RWPE2 (cell line): ENCODE measurements at regions not wholly inside any gene's neighbourhood (a gene's known extent, or its start where the extent isn't known, plus 50 kb on each side); places are given as distances from the start of the nearest gene placed in this dataset.

Experiments
- ATAC-seq: fragments of 200-7000 bp; cut with Tn5 transposase; 3 replicates; pipeline ENCODE4 v1.9.1; 2021; ENCODE audit warnings: low read depth
- DNase-seq: peaks from one replicate; pipeline ENCODE4 v3.0.0-alpha.2; 2020; ENCODE audit warnings: low spot score
- H3K27ac ChIP-seq: fragments of 450-650 bp; 2 replicates; pipeline ENCODE4 v1.5.1; 2017; ENCODE audit warnings: mild to moderate bottlenecking; ENCODE audit not compliant: poor library complexity, severe bottlenecking
- H3K27me3 ChIP-seq: fragments of 250-450 bp; sonication (Bioruptor Pico); 2 replicates; pipeline ENCODE4 v1.5.1; 2021; ENCODE audit warnings: mild to moderate bottlenecking, moderate library complexity; ENCODE audit not compliant: insufficient read depth, poor library complexity, severe bottlenecking
- H3K36me3 ChIP-seq: fragments of 250-450 bp; sonication (Bioruptor Pico); 2 replicates; pipeline ENCODE4 v1.5.1; 2020; ENCODE audit warnings: low read depth, mild to moderate bottlenecking, moderate library complexity
- H3K4me1 ChIP-seq: fragments of 250-450 bp; sonication (Bioruptor Pico); 2 replicates; pipeline ENCODE4 v1.5.1; 2021; ENCODE audit warnings: mild to moderate bottlenecking, moderate library complexity; ENCODE audit not compliant: insufficient read depth, poor library complexity, severe bottlenecking
- H3K4me3 ChIP-seq: fragments of 250-450 bp; sonication (Bioruptor Pico); 2 replicates; pipeline ENCODE4 v1.5.1; 2021; ENCODE audit warnings: mild to moderate bottlenecking, moderate library complexity; ENCODE audit not compliant: severe bottlenecking
- H3K9me3 ChIP-seq: fragments of 250-450 bp; sonication (Bioruptor Pico); 2 replicates; pipeline ENCODE4 v1.5.1; 2021; ENCODE audit warnings: mild to moderate bottlenecking, moderate library complexity; ENCODE audit not compliant: severe bottlenecking
- CTCF ChIP-seq: fragments of 450-650 bp; IDR thresholded peaks from one replicate; pipeline ENCODE4 v1.5.1; 2017; ENCODE audit warnings: mild to moderate bottlenecking, moderate library complexity; ENCODE audit not compliant: poor library complexity, severe bottlenecking

- DNase-seq, result no peak
- Histone ChIP-seq H3K27ac (no peak overlapping the region), H3K4me3 (no peak overlapping the region), H3K9me3 (no peaks in the 10 kb centered on the region), H3K27me3 (peaks cover 2% of the 10 kb centered on the region), H3K36me3 (no peaks in the 10 kb centered on the region), H3K4me1 (no peaks in the 10 kb centered on the region)
- ATAC-seq, result no peak
- no peak for TF ChIP-seq CTCF
These were observed 154.0 kb upstream of the ELAC2 start for GRCh38 chr17:13171790-13172189.

- DNase-seq (no peak), ATAC-seq (no peak)
- H3K36me3 ChIP-seq, result no peaks in the 10 kb centered on the region
These were observed 144.5 kb upstream of the ELAC2 start for GRCh38 chr17:13162361-13162760.

GRCh38 chr17:13160790-13161189 is 143.0 kb upstream of the ELAC2 start:
- DNase-seq, result no peak
- no peak overlapping the region for H3K27ac ChIP-seq
- no peaks in the 10 kb centered on the region for H3K36me3 ChIP-seq
- ATAC-seq, result no peak
- no peaks in the 10 kb centered on the region for H3K4me1 ChIP-seq
- H3K9me3 ChIP-seq, result no peaks in the 10 kb centered on the region
- no peak for TF ChIP-seq CTCF
- H3K4me3 ChIP-seq, result no peak overlapping the region
- H3K27me3 ChIP-seq, result no peaks in the 10 kb centered on the region

More at GRCh38 chr17:13162361-13162760, 144.5 kb upstream of the ELAC2 start:
- TF ChIP-seq CTCF, result no peak
- no peaks in the 10 kb centered on the region for H3K4me1 ChIP-seq
- H3K27ac ChIP-seq, result no peak overlapping the region
- no peaks in the 10 kb centered on the region for H3K9me3 ChIP-seq
- peaks cover 6% of the 10 kb centered on the region for H3K27me3 ChIP-seq
- no peak overlapping the region for H3K4me3 ChIP-seq

GRCh38 chr17:13160296-13160695 is 142.5 kb upstream of the ELAC2 start:
- no peak for DNase-seq
- TF ChIP-seq CTCF, result no peak
- no peaks in the 10 kb centered on the region for H3K27me3 ChIP-seq
- H3K27ac ChIP-seq, result no peak overlapping the region
- no peaks in the 10 kb centered on the region for H3K4me1 ChIP-seq
- no peak for ATAC-seq
- H3K4me3 ChIP-seq, result no peak overlapping the region
- H3K36me3 ChIP-seq, result no peaks in the 10 kb centered on the region
- no peaks in the 10 kb centered on the region for H3K9me3 ChIP-seq

- TF ChIP-seq CTCF, result no peak
These were observed 140.8 kb upstream of the ELAC2 start for GRCh38 chr17:13158494-13159240.

More at GRCh38 chr17:13158494-13159240, 140.8 kb upstream of the ELAC2 start:
- no peaks in the 10 kb centered on the region for H3K9me3 ChIP-seq
- DNase-seq (no peak), ATAC-seq (no peak)
- no peak overlapping the region for H3K4me3 ChIP-seq
- H3K36me3 ChIP-seq, result no peaks in the 10 kb centered on the region
- H3K27me3 ChIP-seq, result peaks cover 1% of the 10 kb centered on the region
- no peak overlapping the region for H3K27ac ChIP-seq
- H3K4me1 ChIP-seq, result no peaks in the 10 kb centered on the region
